Stimulated activated CD4-positive, alpha-beta T cell treated with anti-CD3 and anti-CD28 coated beads, Interleukin-1b, Interleukin-23, amount 100 ng/mL, for 4 hours (primary cell): ENCODE measurements at regions not wholly inside any gene's neighbourhood (a gene's known extent, or its start where the extent isn't known, plus 50 kb on each side); places are given as distances from the start of the nearest gene placed in this dataset.

ENCODE experiments used
- DNase-seq, 2 donors: peaks; one replicate each; pipeline ENCODE4 v3.0.0-alpha.2; 2020; ENCODE audit warnings: low read depth in 2 of 2

DNA sequence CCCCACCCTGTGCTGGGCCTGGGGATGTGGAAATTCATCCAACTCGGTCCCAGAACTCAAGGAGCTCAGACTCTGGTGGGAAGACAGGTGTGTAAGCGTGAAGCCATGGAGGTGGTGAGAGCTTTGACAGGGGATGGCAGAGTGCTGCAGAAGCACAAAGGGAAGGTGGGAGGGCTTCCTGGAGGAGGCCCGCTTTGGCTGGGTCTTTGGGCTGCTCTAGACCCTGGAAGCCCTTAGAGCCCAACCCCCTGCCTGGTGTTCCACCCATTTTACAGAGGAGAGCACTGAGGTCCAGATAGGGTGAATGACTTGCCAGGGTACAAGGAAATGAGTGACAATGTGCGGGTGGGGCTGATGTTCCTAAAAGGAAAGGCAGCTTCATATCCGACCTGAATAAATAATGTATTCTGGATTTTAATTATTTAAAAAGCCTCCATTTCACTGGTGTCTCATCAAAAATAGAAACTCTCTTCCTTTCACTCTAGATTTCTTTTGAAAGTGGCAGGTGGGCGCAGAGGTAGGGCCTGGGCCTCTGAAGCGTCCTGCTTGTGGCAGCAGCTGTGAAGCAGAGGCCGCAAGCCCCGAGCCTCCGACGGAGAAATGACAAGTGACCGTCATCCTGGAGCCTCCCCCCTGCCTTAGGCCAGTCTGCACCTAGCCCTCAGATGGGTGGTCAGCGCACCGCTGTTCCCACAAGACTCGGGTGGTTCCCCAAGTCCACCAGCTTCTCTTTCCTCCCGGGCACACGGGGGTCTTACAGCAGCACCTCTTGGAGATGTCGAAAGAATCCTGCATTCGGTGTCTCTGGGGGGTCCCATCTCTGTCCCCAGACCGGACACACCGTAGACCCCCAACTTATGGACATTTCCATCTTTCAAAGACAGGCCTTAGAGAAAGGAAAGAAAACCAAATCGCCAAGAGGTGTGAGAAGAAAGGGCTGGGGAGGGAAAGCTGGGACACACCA is 71.0 kb upstream of the TAF1B start:
- DNase-seq: no peak

DNA sequence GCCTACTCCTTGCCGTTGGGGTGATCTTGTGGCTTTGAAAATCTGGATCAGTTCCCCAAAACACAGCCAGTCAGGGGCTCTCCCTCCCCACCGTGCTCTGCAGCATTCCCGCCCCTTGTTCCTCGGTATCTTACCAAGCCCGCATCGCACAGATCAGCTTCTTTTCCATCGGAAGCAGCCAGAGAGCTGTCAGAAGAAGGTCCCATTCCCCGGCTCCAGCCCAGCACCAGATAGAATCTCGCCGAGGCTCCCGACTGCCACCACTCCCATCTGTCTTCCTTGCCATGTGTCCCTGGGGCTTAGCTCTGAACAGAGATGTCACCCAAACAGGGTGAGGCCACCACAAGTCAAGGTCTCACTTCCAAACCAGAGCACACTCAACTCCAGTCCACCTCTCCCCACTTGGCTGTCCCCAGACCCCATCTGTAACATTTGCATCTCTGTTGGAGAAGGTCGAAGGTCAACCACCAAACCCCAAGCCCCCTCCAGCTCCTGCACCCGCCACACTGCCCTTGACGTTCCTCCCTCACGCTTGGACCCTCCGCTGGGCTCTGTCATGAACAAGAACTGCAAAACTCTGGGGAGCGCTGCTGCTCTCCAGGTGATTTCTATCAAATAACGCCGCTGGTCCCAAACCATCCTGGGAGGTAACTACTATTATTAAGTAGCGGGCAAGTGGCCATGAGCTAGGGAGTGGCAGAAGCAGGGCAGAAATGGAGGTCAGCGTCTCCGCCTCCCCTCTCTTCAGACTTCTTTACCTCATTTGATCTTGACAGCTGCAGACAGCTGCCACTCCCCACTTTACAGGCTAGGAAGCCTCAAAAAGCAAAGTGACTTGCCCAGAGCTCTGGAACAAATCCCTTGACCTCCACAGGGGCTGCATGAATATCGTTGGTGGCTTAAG is 70.0 kb upstream of the TAF1B start:
- no peak for DNase-seq

DNA sequence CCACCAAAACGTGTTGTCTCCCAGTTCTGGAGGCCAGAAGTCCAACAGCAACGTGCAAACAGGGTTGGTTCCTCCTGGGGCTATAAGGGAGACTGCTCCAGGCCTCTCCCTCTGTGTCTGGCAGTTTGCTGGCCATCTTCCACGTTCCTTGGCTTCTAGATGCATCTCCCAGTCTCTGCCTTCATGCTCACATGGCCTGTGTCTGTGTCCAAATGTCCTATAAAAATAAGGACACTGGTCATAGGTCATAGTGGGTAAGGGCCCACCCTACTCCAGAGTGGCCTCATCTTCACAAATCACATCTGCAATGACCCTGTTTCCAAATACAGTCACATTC is 69.4 kb upstream of the TAF1B start:
- no peak for DNase-seq

DNA sequence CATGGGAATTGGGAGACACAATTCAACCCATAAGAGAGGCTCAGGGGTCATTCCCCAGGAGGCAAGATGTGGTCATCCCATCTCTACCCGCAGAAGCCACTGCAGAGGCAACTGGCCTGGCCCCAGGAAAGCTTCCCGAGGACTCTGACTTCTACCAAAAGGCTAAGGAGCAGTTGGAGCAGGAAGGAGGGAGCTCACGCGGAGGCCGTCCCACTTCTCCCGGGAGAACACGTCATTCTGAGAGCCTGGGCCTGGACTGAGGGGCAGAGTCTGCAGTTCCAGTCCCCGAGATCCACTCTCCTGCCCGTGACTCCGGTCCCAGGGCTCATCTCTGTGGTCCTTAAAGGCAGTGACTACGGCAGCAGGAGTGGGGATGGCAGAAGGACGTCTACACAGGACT is 69.0 kb upstream of the TAF1B start:
- DNase-seq: no peak

DNA sequence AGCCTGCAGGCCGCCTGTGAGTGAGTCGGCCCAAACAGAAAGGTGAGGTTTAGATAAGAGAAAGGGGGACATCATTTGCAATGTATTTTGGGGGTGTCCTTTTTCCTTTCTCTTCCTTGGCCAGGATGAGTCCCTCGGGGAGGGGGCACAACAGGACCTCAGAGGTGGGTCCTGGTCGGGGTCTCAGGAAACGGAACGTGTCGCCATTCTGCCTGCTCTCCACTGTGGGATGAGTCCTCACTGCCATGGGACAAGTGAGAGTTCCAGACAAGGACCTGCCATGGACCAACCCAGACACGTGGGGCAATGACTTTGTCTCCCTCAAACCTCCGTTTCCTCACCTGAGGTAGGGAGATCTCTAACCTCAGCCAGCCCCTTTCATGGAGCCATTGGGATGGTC is 67.9 kb upstream of the TAF1B start:
- DNase-seq: no peak

DNA sequence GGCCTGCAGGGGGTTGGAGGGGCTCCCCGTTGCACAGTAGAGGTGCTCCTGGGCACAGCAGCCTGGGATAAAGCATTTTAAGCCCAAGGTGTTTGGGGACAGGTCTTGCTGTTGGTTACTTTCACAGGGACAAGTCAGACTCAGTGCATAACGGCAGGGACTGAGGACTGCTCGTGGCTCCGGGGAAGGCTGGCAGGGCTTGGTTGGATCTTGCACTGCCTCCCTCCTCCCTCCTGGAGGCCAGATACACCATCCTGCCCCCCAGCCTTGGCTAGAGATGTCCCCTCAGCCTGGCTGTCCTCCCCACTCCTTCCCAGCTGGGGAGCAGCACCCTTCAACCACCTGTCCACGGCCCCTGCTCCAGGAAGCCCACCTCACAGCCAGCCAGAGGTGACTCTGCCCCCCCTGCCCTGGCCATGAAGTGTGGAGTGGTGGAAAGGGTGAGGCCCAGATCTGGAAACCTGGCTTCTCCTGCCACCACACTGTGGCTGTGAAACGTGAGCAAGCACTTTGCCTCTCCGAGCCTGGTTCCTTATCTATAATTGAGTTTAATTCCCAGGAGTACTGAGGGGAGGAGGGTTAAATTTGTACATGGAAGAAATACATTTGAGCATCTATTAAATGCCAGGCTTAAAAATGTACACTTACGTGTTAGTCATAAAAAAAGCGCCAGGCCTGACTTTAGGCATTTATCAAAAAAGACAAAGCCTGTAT is 67.1 kb upstream of the TAF1B start:
- no peak for DNase-seq

DNA sequence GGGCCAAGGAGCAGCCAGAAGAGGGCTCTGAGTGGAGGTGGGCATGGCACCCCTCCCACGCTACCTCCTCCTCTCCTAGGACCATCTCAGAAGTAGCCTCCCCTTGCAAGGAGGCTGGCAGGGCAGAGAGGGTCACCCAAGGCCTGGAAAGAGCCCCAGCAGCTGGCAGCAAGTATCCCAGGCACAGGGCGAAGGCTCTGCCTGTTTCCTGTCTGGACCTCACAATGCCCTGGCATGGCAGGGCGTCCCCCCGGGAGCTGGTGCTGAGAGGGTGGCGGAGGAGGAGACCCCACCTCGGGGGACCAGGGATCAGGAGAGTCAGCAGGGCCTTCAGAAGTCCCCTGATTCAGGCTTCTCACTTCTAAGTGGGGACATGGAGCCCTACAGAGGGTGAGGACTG is 66.2 kb upstream of the TAF1B start:
- DNase-seq: no peak

DNA sequence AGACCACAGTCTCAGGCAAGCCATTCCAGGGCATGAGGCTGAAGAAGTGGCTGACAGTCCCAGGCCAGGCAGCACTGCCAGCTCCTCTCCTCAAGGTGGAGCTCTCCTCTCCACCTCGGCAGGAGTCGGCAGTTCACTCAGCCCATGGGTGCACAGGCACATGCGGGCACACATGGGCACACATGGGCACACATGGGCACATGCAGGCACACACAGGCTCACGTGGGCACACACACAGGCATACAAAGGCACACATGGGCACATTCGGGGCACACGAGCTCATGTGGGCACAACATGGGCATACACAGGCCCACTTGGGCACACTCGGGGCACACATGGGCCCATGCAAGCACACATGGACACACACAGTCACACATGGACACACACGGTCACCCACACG is 65.3 kb upstream of the TAF1B start:
- DNase-seq: no peak

DNA sequence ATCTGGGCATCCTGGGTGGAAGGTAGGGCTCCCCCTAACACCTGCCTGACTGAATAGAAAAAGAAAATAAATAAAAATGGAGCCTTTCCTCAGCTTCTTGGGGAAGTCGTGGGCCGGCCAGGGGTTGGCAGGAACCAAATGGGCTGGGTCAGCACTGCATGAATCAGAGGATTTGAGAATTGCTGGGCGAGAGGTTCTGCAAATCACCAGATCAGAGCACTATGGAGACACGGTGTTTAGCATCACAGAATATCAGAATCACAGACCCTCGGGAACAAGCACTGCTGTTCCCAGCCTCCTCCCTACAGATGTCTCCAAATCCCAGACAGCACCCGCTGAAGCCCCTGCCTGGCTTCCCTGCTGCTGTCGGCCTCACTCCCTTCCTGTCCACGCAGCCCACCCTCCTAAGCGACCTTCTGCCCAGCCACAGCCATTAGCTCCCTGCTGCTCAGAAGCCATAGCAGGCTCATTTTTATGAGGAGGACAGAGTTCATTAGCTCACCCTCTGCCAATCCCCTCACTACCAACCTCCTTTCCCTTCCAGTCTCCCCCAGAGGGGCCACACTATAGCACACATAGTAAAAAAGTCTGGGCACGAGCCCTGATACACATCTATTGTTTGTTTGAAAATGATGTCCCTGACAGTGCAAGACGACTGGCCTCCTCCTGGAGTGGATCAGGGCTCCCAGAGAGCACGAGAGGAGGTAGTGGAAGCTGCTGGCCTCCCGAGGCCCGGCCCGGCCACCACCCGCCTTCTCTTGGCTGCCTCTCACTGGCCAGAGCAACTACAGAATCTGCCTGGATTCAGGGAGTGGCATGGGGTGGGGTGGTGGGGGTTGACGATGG is 64.6 kb upstream of the TAF1B start:
- DNase-seq: no peak

DNA sequence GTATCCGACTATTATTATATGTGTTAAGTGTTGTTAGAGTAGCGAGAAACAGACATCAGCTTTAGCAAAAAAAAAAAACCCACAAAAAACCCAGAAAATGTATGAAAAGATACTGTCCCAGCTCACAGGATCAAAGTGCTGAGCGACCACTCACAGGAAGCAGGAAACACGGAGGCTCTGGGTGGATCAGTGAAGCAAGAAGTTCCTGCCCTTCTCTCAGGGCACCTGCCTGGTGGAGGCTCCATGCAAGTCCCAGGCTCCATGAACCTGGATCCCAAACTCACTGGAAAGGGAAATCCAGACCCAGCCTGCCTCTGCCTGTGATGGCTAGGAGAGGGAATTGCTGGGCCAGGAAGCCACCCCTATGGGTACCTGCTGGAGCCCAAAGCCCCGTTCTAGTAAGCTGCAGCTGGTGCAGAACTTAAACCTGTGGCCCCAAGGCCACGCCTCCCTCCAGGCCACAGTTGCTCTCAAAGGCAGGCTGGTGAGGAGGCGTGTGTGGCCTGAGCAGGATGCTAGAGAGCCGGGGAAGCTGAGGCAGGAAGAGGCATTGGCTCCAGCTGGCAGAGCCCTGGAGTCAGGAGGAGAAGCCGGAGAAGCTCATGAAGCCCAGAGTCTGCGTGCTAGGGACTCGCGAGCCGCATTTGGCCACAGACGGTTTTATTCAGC is 63.5 kb upstream of the TAF1B start:
- no peak for DNase-seq

DNA sequence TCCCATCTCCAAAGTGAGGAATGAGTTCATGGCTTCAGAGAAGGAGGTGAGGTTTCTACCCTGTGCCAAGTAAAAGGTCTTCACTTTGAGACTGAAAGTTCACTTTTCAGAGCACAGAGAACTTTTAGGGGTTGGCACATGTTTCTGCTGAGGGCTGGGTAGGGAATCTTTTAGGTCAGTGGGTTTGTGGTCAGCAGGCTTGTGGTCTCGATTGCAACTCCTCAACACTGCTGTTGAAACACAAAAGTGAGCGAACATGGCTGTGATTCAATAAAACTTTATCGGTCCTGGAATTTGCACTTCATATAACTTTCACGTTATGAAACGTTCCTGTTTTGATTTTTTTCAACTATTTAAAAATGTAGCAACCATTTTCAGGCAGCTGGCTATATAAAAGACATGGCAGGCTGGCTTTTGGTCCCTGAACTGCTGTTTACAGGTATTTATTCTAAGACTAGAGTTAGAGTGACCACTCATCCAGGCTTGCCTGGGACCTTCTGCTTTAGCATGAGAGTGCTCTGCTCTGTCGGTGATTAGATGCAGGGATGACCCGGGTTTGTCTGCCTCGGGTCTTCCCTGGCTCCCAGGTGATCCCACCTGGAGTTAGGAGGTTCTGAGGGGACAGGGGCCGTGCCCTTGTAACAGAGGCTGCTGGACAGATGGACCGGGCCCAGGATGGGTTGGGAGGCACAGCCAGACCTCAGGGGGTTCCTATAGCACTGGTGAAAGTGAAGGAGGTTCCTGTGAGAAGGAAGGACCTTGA is 62.7 kb upstream of the TAF1B start:
- DNase-seq: no peak

DNA sequence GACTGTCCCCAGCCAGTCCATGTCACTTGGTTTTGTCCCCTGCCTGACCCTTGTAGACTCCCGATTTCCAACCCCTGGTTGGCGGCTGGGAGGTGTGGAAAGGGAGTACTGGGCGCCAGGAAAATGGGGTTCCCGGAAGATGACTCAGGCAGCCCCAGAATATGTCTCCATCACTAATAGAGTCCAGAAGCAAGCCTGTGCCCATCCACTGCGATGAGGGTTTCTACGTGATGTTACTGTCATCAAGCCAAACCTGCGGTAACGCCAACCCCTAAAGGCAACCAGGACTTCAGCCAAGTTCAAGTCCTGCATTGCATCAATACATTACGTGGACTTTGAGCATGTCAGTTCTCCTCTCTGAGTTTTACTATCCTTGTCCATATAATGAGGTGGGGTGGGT is 62.0 kb upstream of the TAF1B start:
- DNase-seq: no peak

DNA sequence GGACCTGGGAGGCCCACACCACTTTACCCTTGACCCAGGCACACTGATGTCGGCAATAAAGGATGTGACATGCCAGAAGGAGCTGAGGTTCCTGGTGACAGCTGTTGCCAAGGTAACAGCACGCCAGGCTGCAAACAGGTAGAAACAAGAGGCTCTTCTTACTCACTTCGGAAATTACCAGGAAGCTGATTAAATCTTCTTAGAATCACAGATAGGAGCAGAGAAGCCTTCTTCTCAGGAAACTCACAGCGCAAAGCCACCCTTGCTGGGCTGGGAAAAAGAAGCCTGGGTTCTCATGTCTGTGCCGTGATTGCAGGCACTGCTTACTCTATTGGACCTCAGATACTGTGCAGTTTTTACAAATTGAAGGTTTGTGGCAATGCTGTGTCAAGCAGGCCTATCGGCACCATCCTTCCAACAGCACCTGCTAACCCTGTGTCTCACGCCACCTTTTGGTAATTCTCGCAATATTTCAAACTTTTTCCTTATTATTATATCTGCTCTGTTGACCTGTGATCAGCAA is 61.0 kb upstream of the TAF1B start:
- DNase-seq: peak; percentile 42 to 56

DNA sequence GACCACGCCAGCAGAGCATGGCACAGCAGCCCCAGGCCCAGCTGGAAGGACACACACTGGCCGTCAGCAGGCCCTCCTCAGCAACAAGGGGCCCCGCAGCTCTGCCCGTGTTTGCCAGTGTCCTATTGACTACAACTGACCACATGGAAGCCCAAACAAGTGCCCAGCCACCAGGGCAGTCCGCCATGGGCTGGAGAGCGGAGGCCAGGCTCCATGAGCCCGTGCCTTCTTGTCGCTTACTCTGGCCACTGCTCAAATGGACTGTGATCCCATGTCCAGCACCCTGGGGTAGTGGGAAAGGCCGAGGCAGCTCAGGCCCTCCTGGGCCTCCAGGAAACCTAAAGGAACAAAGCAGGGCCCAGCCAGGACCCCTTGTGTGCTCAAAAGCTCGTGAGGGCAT is 53.9 kb upstream of the TAF1B start:
- DNase-seq: no peak

DNA sequence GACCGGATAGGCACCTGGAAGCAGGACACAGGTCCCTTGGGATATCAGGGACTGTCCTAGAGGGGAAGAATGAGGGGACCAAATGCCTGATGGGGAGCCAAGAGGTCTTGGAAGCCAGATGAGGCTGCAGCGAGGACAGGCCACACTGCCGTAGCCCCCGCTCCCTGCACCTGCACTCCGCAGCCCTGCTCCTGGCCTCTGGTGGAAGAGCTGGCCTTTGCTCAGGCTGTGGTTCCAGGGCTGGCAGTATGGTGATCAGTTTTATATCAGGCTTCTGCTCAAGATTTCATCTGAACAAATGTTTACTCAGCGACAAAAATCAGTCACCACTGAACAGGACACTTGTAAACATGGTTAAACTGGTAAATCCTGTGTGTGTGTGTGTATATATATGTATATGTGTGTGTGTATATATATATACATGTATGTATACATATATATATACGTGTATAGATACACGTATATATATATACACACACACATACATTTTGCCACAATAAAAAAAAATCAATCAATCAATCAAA is 52.5 kb upstream of the TAF1B start:
- no peak for DNase-seq

DNA sequence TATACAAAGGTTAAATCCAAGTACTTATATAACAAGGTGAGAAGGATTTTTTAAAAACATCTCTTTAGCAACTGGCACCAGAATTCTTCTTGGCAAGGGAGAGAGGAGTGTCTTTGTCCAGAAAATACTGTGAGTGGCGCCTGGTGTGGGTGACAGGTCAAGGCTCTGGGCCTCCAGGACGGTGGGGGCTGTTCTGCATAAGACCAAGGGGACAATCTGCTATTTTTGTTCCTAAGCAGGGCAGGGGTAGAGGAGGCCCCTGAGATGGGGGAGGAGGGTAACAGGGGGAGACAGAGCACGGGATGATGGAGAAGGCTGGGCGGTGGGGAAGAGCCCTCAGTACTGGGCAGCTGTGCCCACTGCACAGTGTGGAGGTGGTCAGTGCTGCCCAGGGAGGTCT is 51.6 kb upstream of the TAF1B start:
- no peak for DNase-seq

DNA sequence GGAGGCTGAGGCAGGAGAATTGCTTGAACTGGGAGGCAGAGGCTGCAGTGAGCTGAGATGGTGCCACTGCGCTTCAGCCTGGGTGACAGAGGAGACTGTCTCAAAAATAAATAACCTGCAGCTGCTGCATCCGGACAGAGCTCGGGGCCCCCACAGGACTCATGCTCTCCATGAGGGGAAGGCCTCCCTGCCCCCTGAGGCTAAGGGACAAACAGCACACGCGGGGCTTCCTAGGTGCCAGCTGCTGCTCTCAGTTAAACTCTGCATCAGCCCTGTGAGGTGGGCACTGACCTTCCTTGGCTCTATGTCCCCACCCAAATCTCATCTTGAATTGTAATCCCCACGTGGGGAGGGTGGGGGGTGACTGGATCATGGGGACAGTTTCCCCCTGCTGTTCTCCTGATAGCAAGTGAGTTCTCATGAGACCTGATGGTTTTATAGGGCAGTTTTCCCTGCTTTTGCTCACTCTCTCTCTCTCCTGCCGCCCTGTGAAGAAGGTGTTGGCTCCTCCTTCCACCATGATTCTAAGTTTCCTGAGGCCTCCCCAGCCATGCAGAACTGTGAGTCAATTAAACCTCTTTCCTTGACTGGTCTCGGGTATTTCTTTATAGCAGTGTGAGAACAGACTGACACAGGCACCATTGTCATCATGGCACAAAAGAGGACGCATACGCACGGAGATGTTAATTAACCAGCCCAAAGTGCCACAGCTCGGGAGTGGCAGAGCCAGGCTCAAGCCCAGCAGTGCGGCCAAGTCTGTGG is 49.9 kb upstream of the TAF1B start:
- DNase-seq: no peak
